ENCODE measurements at regions not wholly inside any gene's neighbourhood (a gene's known extent, or its start where the extent isn't known, plus 50 kb on each side); places are given as distances from the start of the nearest gene placed in this dataset.

DNA sequence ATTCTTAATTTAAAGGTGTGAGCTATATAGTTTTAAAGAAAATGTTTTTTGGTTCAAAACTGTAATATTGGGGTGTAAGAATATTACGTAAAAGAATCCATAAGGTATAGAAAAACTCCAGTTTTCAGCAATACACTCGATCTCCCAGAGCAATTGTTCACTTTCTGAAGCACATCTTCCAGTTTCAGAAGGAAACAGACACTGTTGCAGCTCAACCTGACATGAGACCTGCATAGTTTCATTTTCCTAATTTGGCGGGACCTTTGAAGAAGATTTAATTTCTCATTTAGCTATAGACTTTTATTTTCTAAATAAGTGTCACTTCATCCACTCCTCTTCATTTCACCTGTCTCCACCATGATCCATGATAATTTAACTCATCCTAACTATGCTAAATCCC, 281.5 kb downstream of the HTR1B start:
- no peak overlapping the region for H3K4me3 ChIP-seq (ENCODE audit: low read depth, low read length)

DNA sequence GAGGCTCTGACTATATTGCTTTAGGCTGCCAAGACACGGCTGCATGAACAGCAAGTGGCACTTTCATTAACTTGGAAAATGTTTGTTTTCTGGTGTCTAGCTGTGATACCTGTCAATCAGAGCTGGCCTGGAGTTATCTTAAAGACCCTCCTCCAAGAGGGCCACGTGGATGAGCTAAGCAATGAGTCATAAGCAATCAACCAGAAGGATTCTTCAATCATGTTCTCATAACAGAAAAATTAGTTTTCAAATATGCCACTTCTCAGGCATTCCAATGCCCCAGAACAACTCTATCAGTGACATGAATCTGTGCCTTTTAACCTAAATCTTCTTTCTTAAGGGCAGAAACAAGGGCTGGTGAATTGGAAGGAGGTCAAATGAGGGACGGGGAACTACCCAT, 283.0 kb downstream of the HTR1B start:
- no peak overlapping the region for H3K4me3 ChIP-seq (ENCODE audit: low read depth, low read length)

DNA sequence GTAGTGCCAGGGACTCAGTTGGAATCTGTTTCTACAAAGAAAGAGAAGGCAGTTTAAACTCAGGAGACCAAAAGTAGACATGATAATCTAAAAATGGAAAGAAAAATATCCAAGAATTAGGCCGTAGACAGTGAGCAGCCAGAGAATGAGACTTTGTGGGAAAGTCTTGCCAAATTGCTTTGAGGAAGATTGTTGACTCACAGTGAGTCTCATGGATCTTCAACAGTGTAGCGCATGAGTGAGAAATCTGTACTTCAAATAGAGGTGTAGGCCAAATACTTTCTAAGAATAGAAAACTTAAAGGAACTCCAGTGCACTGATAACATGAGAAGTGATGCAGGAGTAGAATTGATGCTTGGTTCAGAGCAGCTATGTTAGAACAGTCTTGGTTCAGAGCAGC, 284.5 kb downstream of the HTR1B start:
- H3K4me3 ChIP-seq (ENCODE audit: low read depth, low read length): no peak overlapping the region

DNA sequence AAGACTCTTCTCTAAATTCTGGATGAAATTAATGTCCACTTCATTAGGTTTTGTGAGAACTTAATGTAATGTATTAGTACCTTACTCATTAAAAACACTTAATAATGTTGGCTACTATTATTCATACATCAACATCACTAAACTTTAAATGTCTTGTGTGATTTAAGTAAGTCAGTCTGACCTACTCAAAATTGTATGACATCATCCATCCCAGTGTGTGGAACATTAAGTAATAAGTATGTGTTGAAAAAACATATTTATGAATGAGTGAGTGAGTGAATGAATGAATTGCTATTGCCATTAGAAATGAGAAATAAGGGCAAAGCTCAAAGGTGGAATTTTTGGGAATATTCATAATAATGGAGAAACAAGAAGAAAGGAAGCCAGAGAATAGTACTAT, 285.8 kb downstream of the HTR1B start:
- H3K4me3 ChIP-seq (ENCODE audit: low read depth, low read length): no peak overlapping the region

DNA sequence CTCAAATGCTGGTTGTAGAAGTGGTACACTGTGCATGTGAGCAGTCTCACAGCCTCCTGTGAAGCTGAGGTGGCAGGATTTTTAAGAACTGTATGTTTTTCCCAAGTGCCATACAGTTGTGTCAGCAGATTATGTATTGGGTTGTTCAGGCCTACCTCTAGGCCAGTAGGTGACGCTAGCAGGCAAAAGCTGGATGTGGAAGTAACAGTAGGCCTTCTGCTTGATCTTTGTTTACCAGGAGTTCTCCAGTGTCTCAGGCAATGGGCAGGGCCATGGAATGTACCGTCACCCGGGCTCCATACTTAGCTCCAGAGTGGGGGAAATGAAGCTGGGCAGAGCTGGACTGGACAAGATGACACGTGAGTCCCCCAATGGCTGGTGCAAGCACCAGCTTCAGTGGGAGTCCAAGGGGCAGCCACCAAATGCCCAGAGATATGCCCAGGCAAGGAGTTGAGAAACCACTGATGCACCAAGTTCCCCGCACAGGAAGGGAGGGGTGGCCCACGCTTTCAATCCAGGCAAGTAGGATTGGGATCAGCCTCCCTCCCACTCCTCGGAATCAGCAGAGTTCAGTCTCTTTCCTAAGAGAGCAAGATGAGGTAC, 289.7 kb downstream of the HTR1B start:
- H3K4me3 ChIP-seq (ENCODE audit: low read depth, low read length): no peak overlapping the region

DNA sequence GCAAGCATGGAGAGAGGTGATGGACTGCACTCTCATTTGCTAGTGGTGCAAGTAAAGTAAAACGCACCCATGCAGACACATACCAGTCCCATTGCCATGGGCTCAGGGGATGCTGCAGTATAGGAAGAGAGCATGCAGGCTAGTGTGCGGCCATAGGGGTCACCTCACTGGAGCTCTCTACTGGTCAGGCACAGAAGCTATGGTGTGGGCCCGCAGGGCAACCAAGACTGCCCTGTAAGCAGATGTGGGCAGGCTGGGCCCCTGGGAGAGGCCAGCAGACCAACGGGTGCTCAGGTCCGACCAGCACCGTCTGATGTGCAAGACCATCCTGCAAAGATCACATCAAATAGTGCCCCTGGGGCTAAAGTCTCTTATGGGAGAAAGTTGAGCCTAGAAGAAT, 290.7 kb downstream of the HTR1B start:
- H3K4me3 ChIP-seq (ENCODE audit: low read depth, low read length): no peak overlapping the region

DNA sequence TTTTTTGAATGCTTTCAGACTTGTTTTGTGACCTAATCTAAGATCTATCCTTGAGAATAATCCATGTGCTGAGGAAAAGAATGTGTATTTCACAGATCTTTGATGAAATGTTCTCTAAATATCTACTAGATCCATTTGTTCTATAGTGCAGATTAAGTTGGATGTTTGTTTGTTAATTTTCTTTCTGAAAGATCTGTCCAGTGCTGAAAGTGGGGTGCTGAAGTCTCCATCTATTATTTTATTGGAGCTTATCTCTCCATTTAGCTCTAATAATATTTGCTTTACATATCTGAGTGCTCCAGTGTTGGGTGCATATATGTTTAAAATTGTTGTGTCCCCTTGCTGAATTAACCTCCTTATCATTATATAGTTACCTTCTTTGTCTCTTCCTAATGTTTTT, 303.6 kb downstream of the HTR1B start:
- no peak overlapping the region for H3K4me3 ChIP-seq (ENCODE audit: low read depth, low read length)

DNA sequence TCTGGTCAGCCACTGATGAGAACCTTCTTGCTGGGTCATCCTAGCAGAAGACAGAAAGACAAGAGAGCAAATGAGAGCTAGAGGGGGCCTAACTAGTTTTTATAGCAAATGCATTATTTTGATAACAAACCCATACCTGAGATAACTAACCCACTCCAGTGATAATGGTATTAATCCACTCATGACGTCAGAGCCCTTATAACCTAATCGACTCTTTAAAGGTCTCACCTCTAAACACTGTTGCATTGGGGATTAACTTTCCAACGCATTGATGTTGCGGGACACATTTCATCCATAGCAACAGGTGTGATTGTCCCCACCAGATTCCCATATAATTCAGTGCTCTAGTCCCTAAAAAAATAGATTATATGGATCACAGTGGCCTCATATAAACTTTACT, 312.1 kb downstream of the HTR1B start:
- H3K4me3 ChIP-seq (ENCODE audit: low read depth, low read length): no peak overlapping the region

DNA sequence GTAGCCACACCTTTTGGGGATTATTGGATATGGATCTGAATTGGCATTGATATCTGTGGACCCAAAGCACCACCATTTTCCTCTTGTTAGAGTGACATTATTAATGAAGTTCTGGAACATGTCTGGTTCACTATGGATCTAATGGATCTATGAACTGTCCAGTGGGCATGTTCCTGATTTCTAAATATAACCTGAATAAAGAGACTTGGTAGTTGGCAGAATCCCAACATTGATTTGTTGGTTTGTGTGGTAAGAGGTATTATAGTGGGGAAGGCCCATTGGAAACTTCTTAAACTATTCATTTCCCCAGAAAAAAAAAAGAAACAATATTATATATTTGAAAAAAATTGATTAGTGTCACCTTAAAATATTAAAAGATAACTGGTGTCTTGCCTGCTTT, 312.6 kb downstream of the HTR1B start:
- H3K4me3 ChIP-seq (ENCODE audit: low read depth, low read length): no peak overlapping the region

DNA sequence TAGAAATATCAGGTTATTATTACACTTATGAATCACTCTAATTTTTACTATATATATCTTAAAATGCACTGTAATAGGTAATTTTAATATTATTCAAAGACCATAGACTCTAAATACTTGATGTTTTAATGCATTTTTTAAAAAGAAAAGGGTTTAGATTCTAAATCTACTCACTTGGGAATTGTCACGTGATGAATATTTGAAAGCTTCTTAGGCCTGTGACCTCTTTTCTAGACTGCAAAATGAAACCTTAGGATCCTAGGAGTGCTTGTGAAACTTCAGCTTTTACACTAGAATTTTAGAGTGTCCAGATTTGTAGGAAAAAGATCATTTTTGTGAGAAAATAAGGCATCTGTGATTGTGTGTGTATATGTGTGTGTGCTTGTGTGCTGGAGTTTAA, 318.0 kb downstream of the HTR1B start:
- H3K4me3 ChIP-seq (ENCODE audit: low read depth, low read length): no peak overlapping the region

DNA sequence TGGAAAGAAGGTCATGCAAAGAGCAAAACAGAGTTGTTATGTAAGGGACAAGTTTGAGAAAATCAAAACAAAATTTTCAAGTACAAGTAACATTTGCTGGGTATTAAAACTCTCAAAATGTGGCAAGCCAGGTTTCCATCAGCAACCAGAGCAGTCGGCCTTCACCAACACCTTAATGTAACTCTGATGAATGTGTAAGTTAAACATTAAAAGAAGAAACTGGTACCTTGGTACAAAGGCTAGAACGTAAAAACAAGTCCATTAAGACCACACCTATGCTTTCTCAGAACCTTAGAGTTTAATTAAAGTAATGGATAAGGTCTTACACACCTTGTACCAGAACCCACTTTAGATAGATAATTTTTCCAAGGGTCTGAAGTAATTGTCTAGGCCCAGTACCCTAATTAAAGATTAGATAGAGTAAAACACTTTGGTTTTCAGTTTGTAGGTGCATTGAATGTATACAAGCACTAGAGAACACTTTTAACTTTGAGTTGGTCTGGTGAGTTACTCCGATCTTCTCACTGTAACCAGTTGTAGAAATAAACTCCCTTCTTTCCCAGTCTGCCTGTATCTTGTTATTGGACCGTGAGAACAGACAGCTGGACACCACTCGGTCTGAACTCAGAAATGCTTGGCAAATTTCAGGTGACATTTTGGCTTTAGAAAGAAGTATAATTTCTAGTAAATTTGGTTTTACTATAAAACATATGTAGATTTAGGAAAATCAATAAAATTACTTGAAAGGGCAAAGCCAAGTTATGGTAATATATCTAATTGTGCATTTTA, 319.4 kb downstream of the HTR1B start:
- no peak overlapping the region for H3K4me3 ChIP-seq (ENCODE audit: low read depth, low read length)

DNA sequence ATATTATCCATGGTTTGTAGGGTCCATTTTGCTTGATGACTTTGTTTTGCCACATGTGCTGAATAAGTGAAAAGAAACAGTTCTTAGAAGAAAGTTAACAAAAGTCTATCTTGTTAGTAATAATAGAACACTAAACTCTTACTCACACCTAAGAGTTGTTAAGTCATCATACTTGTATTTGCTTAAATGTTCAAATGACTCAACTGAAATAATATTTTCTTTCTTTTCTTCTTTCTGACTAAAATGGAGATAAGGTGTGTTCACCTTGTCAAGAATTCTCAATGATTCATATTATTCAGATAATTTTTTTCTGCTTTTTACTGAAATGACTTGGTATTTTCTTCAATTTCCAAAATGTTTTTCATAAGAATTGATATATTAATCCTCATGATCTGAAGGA, 327.2 kb downstream of the HTR1B start:
- H3K4me3 ChIP-seq (ENCODE audit: low read depth, low read length): no peak overlapping the region

DNA sequence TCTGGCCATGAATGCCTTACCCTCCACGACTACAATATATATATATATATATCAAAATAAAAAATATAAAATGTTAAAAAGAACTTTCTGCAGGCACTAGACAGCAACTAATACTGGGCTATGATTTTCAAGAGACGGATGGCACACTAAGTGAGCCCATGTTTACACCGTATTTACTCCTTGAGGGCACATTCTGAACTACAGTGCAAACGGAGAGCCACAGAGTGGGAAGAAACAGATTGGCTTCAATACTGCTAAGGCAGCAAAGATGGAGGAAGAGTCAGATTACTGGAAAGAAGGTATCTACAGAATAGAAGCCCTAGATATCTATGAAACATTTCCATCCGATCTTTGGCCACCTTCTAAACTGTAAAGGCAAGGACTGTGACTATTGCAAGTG, 330.3 kb downstream of the HTR1B start:
- no peak overlapping the region for H3K4me3 ChIP-seq (ENCODE audit: low read depth, low read length)

DNA sequence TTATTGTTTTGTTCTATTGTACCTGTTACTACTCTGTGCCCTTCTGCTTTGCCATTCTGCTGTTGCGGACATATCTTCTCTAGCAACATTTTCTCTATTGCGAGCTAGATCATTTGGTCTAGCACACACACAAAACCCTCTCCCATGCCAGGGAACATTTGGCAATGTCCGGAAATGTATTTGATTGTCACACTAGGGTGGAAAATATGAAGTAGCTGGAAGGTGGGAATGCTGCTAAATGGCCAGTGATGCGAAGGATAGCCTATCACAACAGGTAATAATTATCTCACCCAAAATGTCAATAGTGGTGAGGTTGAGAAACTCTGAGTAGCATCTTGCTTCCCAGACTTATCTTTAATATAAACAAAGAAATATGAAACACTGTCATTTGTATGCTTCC, 331.9 kb downstream of the HTR1B start:
- no peak overlapping the region for H3K4me3 ChIP-seq (ENCODE audit: low read depth, low read length)

DNA sequence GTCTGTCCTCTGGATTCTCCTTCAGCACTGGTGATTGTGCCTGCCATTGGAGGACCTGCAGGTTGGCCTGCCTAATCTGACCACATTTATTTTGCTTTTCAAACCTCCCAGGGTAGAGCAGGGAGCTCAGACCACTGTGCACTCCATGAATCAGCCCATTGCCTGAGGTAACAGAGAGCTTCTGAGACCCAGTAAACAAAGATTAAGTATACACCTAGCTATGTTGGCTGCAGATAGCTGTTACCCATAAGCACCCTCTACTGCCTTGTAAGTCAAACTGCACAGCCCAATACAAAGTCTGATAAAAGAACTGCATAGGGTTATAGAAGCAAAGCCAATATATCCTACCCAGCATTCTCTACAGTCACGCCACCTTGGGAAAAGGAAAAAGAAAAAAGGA, 338.7 kb downstream of the HTR1B start:
- H3K4me3 ChIP-seq (ENCODE audit: low read depth, low read length): no peak overlapping the region

DNA sequence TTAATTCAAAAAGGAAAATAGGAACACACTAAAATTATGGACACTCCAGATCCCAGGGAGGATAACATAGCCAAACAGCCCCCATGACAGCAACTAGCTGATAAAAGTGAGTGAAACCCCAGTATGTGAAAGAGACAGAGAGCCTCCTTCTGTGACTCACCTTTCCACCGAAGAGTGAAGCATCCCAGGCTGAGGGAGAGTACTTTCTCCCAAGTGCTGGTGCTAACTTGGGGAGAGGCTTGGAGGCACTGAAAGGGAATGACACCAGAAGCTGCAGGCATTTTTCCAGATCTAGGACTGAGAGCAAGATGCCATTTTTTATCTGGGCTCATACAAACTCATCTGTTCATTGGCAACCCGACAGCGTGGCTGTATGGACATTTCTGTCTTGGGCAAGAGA, 339.8 kb downstream of the HTR1B start:
- H3K4me3 ChIP-seq (ENCODE audit: low read depth, low read length): no peak overlapping the region

DNA sequence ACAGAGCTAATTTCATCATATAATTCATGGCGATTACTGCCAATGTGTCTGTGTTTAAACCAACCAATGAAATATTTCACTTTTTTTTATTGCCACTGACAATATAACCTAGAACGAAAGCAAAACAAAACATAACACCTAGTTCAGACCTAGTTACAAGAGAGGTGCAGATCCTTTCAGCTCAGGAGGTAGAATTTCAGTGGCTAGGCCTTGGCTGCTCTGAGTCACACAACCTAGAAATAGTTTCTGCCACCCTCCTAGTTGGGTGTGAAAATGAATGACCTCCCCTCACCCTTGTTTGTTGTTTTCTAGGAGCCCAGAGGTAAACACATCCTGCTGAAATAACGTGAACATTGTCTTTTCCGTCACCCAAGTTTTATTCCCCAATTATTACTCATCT, 356.3 kb downstream of the HTR1B start:
- no peak overlapping the region for H3K4me3 ChIP-seq (ENCODE audit: low read depth, low read length)

DNA sequence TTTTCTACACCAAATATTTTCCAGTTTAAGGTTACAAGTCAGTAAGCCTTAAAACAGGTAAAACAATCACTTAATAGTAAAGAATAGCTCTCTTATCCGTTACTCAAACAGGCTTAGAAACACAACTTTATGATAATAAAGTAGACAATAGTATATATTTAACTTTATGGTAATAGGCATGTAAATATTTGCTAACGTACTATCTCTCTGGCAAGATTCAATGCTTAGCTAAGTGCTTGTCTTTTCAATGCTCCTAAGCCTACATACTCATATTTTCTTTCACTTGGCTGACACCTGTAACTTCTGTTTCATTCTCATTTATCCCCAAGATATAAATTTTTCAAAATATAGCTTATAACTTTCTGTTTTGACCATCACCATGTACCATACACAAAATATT, 358.2 kb downstream of the HTR1B start:
- no peak overlapping the region for H3K4me3 ChIP-seq (ENCODE audit: low read depth, low read length)

DNA sequence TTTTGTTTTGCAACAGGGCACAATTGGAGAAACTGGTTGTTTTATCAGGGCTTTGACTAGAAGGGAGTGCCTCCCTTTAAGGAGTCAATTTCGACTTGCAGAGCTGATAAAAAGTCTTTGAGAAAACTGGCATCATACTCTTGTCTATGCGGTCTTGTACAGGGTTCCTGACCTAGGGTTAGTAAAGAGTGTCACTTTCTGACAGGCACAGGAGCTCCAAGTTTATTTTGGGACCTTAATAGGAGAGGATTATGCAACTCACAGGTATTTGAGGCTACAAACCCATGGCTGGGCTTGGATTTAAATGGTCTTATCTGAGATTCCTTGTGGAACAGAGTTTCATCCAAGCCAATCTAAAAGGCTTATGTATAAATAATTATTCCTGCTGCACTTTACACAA, 365.4 kb downstream of the HTR1B start:
- H3K4me3 ChIP-seq (ENCODE audit: low read depth, low read length): no peak overlapping the region

DNA sequence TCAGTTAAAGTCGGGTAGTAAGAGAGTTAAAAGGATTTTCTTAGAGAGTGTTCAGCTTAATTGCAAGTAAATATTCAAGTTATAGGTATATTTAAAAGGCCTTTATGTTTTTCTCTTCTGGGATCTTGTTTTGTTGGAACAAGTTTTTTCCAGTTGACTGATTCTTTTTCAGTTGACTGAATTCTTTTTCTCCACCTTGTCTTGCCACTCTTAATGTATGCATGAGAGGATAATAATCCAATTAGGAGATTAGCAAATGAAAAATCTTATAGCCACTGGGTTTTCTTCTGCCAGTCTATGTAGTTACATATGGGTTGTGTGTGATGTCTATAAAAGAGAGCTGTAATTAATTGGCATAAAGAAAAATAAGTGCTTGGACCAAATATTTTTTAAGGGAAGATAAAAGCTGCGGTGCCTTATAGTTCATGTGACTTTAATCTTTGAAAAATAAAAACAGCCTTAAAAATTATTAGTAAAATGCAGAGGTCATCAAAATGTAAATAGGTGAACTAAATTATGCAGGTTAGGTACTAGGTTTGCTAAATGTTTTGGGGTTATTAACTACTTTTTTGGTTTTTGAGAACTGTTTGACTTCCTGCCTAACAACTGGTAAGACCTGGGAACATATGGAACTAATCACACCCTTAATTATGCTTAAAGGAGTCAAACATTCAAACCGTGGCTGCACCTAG, 367.2 kb downstream of the HTR1B start:
- H3K4me3 ChIP-seq (ENCODE audit: low read depth, low read length): no peak overlapping the region

DNA sequence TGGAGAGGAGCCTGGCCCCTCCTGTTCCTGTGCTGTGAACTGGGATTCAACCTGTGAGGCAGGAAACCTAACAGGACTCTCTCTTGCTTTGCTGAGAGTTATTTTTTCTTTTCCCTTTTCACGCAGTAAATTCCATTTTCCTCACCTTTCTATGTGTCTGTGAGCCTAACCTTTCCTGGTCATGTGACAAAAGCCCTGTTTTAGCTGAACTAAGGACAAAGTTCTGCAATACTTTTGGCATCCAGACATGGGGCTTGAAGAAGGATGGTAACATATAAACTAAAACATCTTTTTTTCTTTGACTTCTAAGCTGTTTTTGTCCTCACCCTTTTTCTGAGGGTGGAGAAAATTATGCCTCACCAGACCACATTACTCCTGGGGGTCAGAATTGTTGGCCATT, 368.5 kb downstream of the HTR1B start:
- H3K4me3 ChIP-seq (ENCODE audit: low read depth, low read length): no peak overlapping the region

DNA sequence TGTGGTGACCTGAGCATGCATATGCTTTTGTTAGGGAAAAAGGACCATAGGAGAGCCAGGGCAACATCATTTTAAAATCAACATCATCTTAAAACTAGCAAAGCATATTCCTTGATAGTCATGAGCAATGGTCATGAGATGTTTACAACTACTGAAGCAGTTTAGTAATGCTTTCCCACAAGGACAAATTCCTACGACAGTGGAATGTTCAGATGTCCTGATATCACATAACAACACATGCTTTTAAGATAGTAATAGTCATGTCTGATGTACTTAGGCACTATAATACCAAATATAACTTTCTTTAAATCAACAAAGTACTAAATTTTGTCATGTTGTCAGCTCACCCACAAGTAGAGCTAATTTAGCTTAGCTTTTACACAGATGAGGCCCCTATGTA, 370.3 kb downstream of the HTR1B start:
- no peak overlapping the region for H3K4me3 ChIP-seq (ENCODE audit: low read depth, low read length)

Measured in iPS-11a (cell line).